ENCODE measurements at regions not wholly inside any gene's neighbourhood (a gene's known extent, or its start where the extent isn't known, plus 50 kb on each side); places are given as distances from the start of the nearest gene placed in this dataset.
"Not testable (repeated sequence)": the region's sequence is repeated elsewhere in the genome, so short reads cannot be mapped to it uniquely, and the experiment has no call there.

DNA sequence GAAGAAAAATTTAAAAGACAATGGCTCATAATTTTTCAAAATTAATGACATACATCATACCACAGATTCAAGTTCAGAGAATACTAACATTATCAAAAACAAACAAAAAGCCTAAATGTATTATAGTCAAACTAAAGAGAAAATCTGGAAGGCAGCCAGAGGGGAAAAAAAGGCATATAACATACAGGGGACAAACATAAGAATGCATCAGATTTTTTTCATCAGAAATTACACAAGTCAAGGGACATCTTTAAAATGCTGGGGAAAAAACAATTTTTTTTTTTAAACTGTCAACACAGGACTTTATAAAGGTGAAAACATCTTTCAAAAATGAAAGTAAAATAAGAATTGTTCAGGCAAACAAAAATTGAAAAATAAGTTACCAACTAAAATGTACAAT lies 478.4 kb upstream of the PLXNA2 start:
- no peak for DNase-seq (ENCODE audit: low read depth)
- H3K4me3 ChIP-seq (ENCODE audit: low read depth, low read length) = no peak overlapping the region

DNA sequence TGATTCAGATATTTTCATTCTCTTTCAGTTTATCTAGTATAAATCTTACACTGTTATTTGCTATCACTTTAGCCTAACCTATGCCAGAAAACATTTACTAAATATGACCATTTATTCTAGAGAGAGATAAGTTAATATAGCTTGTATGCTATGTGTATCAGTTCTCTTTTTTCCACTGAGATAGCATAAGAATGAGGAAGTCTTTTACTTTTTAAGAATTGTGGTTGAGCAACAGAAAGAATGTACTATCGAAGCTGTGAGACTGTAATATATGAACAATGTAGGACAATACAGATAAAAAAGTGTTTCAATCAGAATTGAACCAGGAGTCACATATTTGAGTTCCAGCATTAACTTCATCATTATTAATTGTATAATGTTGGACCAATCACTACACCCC lies 479.9 kb upstream of the PLXNA2 start:
- no peak overlapping the region for H3K4me3 ChIP-seq (ENCODE audit: low read depth, low read length)
- DNase-seq (ENCODE audit: low read depth) = no peak

DNA sequence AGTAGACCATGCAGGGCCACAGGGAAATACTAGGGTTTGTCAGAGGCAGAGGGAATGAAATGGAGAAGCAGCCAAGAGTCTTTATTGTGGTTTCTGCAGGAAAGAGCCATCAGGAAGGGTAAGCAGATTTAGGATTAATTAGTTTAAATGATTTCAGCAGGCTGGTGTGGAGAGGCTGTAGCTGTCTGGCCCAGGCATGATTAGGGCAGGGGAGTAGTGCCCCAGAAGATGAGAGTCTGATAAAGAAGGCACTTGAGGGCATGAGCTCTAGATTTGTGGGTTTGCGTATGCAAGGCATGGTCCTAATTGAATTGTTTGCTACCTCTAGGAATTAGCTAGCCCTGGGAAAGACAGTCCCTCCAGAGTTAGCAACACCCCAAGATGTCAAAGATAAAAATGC lies 484.6 kb upstream of the PLXNA2 start:
- H3K4me3 ChIP-seq (ENCODE audit: low read depth, low read length) = no peak overlapping the region
- DNase-seq (ENCODE audit: low read depth) = no peak

- H3K4me3 ChIP-seq (ENCODE audit: low read depth, low read length) = no peak overlapping the region
These were observed 488.0 kb upstream of the PLXNA2 start for GRCh38 chr1:208731981-208732821.

DNA sequence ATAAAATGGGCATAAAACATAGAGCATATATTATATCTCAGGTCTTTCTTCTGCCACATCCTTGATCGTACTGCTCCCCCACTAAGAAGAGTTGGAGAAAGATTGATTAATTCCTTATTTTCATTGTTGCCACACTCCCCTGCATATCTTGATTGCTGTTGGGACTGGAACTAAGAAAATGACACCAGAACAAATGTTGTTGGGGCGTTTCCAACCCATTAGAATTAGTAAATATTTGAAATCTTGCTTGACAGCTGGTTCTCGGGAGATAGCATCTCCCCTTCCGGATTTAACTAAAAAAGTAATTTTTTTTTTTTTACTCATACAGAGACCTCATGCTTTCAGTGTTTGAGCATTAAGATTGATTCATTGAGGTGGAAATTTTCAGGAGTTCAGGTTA lies 493.0 kb upstream of the PLXNA2 start:
- H3K4me3 ChIP-seq (ENCODE audit: low read depth, low read length) = no peak overlapping the region
- no peak for DNase-seq (ENCODE audit: low read depth)

More at GRCh38 chr1:208731981-208732821, 488.0 kb upstream of the PLXNA2 start:
- DNase-seq (ENCODE audit: low read depth) = no peak

DNA sequence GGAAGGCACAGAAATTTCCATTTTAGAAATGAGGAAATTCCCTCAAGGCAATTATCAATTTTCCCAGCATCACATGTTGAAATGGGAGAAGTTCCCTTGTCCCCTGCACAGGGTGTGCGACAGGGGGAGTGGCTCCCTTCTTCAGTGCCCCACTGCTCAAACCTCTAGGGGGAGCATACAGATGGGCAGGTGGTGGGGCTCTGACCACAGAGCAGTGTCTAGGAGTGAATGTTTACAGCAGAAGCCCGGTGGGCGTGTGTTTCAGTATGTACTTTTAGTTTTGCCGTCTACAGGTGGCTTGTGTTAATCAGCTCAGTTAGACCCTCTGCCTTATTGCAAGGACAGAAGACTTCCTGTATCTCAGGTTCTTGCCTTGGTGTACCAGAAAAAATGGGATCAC lies 493.7 kb upstream of the PLXNA2 start:
- no peak for DNase-seq (ENCODE audit: low read depth)
- no peak overlapping the region for H3K4me3 ChIP-seq (ENCODE audit: low read depth, low read length)

- H3K4me3 ChIP-seq (ENCODE audit: low read depth, low read length); DNase-seq (ENCODE audit: low read depth): not testable (repeated sequence)
These were observed 495.5 kb upstream of the PLXNA2 start for GRCh38 chr1:208739636-208740035.

- DNase-seq (ENCODE audit: low read depth) = no peak
- no peak overlapping the region for H3K4me3 ChIP-seq (ENCODE audit: low read depth, low read length)
These were observed 497.1 kb upstream of the PLXNA2 start for GRCh38 chr1:208741296-208741695.

- no peak overlapping the region for H3K4me3 ChIP-seq (ENCODE audit: low read depth, low read length)
These were observed 499.2 kb upstream of the PLXNA2 start for GRCh38 chr1:208743361-208743760.

DNA sequence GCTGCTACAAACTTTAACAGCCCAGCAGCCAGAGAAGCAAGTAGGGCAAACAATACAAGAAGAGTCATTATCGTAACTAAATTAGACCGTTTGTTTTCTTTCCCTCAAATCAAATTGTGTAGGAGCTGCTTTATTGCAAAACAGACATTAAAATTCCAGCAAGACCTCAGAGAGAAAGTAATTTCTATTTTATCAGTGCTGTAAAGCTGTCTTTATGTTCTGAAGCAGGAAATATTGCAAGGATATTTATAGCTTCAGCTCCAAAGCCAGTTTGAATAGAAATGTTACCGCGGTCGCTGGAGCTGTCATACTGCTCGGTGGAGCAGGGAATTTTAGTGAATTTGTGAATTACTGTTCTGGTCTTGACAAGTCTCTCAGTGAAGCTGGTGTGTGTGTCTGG lies 503.8 kb upstream of the PLXNA2 start:
- no peak for DNase-seq (ENCODE audit: low read depth)
- no peak overlapping the region for H3K4me3 ChIP-seq (ENCODE audit: low read depth, low read length)

More at GRCh38 chr1:208743361-208743760, 499.2 kb upstream of the PLXNA2 start:
- DNase-seq (ENCODE audit: low read depth) = no peak

DNA sequence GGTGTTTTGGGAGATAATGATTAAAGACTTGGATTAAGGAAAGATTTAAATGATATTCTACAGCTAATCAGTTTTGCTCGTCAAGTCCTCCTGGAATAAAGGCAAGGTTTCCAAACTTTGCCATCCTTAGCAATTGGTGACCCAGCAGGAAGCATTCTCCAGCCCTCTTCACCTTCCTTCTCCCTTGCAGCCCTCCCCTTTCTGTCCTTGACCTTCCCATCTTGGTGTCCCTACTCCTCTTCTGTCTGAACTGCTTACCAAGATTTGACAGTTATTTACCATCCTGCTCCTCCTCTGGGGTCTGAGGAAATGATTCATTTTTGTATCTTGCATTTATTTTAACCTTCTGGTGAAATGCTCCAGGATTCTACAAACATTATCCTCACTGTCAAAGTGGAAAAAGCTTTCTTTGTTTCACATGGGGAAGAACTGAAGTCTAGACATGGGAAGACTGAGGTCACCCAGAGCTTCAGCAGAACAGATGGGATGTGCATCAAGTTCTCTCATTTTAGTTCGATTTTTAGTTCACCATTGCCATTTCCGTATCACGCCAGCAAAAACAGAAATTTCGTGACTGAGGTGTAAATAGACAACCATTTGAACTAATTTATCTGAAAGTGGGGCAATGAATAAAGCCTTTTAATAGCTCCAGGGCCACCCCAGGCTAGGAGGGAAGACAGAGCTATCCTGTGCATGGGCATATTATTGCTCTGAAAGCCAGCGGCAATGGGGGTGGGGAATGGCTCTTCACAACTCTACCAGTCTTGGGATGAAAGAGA lies 504.4 kb upstream of the PLXNA2 start:
- H3K4me3 ChIP-seq (ENCODE audit: low read depth, low read length) = no peak overlapping the region
- no peak for DNase-seq (ENCODE audit: low read depth)

DNA sequence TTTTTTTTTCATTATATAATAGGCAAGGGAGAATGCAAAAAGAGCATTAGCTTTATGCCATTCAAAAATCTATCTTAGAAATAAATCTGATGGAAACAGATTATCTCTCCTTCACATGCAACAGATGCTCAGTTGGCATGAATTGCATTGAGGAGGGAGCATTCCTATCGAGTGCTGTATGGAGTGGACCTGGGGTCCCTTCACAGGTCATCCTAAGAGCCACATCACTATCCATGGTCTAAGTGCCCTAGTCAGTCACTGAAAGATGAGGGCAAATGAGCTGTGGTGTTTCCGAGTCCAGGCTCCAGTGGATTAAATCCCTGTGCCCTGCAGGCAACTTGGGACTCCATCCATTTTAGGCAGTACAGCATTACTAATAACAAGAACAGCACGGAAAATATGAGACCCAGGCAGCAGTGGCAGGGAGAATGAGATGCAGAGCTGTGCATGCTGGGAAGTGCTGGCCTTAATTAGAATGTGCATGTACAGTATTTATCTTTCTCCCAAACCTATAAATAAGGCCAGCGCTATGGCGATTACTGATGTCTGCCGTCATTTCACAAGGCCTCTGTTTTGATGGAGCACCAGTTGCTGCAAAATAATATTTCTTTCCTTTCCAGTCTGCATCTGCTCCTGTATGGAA lies 512.3 kb upstream of the PLXNA2 start:
- DNase-seq (ENCODE audit: low read depth) = no peak

GRCh38 chr1:208757846-208758245 lies 513.7 kb upstream of the PLXNA2 start:
- DNase-seq (ENCODE audit: low read depth) = no peak
- H3K4me3 ChIP-seq (ENCODE audit: low read depth, low read length) = no peak overlapping the region

More for the DNA sequence above, 512.3 kb upstream of the PLXNA2 start:
- no peak overlapping the region for H3K4me3 ChIP-seq (ENCODE audit: low read depth, low read length)

DNA sequence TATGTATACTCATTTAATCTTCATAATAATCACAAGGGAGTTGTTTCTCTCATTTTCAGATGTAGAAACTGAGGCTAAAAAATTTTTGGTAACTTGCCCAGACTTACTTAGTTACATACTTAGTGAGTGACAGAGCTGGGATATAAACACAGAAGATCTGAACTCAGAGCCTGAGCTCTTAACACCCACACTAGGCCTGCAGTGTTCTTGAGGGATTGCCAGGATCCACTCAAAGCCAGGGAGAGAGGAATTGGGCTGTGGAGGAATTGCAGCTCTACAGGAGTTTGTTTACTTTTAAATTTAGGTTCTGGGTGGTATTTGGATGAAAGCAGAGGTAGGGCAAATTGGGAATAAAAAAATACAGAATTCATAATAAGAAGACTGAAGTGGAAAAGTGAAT lies 515.1 kb upstream of the PLXNA2 start:
- DNase-seq (ENCODE audit: low read depth) = no peak
- H3K4me3 ChIP-seq (ENCODE audit: low read depth, low read length) = no peak overlapping the region

DNA sequence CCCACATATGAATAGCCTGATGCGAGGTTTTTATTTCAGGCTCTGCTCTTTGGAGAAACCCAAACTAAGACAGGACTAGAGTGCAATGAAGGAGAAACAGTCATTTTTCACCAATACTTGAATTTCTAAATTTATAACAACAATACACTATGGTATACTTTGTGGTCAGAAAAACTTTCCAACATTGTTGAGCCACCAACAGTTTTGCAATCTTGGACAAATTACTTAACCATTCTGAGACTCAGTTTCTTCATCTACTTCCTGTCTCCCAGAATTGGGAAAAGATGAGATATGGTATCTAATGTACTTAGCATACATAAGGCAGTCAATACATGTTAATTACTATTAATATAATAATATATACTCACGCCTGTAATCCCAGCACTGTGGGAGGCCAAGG lies 519.8 kb upstream of the PLXNA2 start:
- H3K4me3 ChIP-seq (ENCODE audit: low read depth, low read length) = no peak overlapping the region
- no peak for DNase-seq (ENCODE audit: low read depth)

- H3K4me3 ChIP-seq (ENCODE audit: low read depth, low read length) = no peak overlapping the region
- DNase-seq (ENCODE audit: low read depth) = no peak
These were observed 522.6 kb upstream of the PLXNA2 start for GRCh38 chr1:208766832-208767231.

DNA sequence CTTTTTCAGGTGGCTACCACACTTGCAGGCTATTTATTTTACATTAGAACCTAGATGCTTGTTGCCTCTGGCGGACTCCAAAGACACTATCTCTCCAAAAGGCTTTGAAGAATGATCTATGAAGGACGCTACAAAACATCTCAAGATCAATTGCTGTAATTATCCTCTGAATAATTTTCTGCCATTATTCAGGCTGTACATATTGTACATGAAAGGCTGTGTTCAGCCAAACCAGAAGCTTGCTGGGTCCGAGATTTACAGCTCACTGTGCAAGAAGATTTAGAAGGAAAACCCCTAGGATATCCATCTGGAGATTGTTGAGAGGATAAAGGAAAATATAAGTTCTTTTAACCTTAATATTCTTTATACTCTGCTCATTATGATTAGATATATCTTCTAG lies 523.6 kb upstream of the PLXNA2 start:
- DNase-seq (ENCODE audit: low read depth) = no peak
- no peak overlapping the region for H3K4me3 ChIP-seq (ENCODE audit: low read depth, low read length)

DNA sequence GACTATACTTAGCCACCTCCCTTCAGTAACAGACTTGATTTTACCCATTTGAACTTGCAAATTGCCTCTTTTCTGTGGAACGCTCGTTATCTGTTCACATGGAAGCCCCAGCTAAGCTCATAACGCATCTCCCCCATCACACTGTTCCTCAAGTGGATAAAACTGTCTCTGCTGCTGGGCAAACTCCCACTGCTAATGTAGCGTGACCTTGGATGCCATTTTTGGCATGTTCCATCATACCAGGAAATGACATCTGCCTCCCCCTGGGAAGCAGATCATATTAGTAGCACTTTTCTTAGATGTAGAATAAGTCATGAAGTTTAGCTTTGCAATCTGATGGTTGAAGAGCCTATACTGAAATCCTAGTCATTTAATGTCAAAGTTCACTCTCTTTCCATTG lies 528.7 kb upstream of the PLXNA2 start:
- DNase-seq (ENCODE audit: low read depth) = no peak
- H3K4me3 ChIP-seq (ENCODE audit: low read depth, low read length) = no peak overlapping the region

DNA sequence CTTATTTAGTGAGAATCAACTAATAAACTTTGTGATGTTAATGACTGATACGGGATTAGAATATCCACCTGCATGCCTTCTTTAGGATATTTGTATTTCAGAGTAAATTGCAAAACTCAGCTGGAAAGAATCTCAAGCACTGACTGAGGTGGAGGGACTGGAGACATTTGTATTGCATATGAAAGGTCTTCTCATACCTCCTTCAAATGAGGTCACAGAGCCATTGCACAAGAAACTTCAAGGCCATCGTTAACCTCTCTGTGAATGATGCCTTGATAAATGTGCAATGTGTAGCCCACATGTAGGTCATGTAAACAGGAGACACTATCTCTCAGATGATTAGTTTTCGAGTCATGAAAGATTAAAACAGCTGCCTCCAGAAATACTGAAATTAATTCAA lies 531.7 kb upstream of the PLXNA2 start:
- DNase-seq (ENCODE audit: low read depth) = no peak
- H3K4me3 ChIP-seq (ENCODE audit: low read depth, low read length) = no peak overlapping the region

- no peak overlapping the region for H3K4me3 ChIP-seq (ENCODE audit: low read depth, low read length)
- DNase-seq (ENCODE audit: low read depth) = no peak
These were observed 534.2 kb upstream of the PLXNA2 start for GRCh38 chr1:208778417-208778816.
